ENCODE measurements at regions not wholly inside any gene's neighbourhood (a gene's known extent, or its start where the extent isn't known, plus 50 kb on each side); places are given as distances from the start of the nearest gene placed in this dataset.

GRCh38 chr4:41359422-41359775, 102.7 kb downstream of the UCHL1 start:
- DNase-seq (ENCODE audit: low read depth), result no peak

GRCh38 chr4:41359836-41360213, 103.1 kb downstream of the UCHL1 start:
- no peak for DNase-seq (ENCODE audit: low read depth)

GRCh38 chr4:41360214-41360920, 103.6 kb downstream of the UCHL1 start:
- DNase-seq (ENCODE audit: low read depth), result peak; percentile 62

- DNase-seq (ENCODE audit: low read depth), result peak; percentile 41
These were observed 104.4 kb downstream of the UCHL1 start for GRCh38 chr4:41360921-41361793.

- peak; percentile 32 for DNase-seq (ENCODE audit: low read depth)
These were observed 105.2 kb downstream of the UCHL1 start for GRCh38 chr4:41361794-41362526.

GRCh38 chr4:41362621-41363383, 106.1 kb downstream of the UCHL1 start:
- DNase-seq (ENCODE audit: low read depth), result no peak

- no peak for DNase-seq (ENCODE audit: low read depth)
These were observed 106.8 kb downstream of the UCHL1 start for GRCh38 chr4:41363384-41363981.

GRCh38 chr4:41364876-41365275, 108.1 kb downstream of the UCHL1 start:
- no peak for DNase-seq (ENCODE audit: low read depth)

- no peak for DNase-seq (ENCODE audit: low read depth)
These were observed 109.0 kb downstream of the UCHL1 start for GRCh38 chr4:41365681-41366080.

GRCh38 chr4:41366911-41367517, 110.3 kb downstream of the UCHL1 start:
- DNase-seq (ENCODE audit: low read depth), result no peak

GRCh38 chr4:41369680-41370079, 113.0 kb downstream of the UCHL1 start:
- peak; percentile 47 for DNase-seq (ENCODE audit: low read depth)

GRCh38 chr4:41373221-41373620, 116.5 kb downstream of the UCHL1 start:
- no peak for DNase-seq (ENCODE audit: low read depth)

GRCh38 chr4:41374490-41374889, 117.8 kb downstream of the UCHL1 start:
- DNase-seq (ENCODE audit: low read depth), result no peak

- DNase-seq (ENCODE audit: low read depth), result no peak
These were observed 118.8 kb downstream of the UCHL1 start for GRCh38 chr4:41375561-41375960.

- no peak for DNase-seq (ENCODE audit: low read depth)
These were observed 120.5 kb downstream of the UCHL1 start for GRCh38 chr4:41377196-41377595.

GRCh38 chr4:41379230-41379629, 122.5 kb downstream of the UCHL1 start:
- DNase-seq (ENCODE audit: low read depth), result no peak

- no peak for DNase-seq (ENCODE audit: low read depth)
These were observed 123.9 kb downstream of the UCHL1 start for GRCh38 chr4:41380511-41381157.

GRCh38 chr4:41381384-41381783, 124.7 kb downstream of the UCHL1 start:
- no peak for DNase-seq (ENCODE audit: low read depth)

GRCh38 chr4:41384992-41385391, 128.3 kb downstream of the UCHL1 start:
- no peak for DNase-seq (ENCODE audit: low read depth)

- no peak for DNase-seq (ENCODE audit: low read depth)
These were observed 128.8 kb downstream of the UCHL1 start for GRCh38 chr4:41385481-41385880.

Measured in HT1080 (cell line).